MM.1S (cell line): ENCODE measurements at regions not wholly inside any gene's neighbourhood (a gene's known extent, or its start where the extent isn't known, plus 50 kb on each side); places are given as distances from the start of the nearest gene placed in this dataset.

Experiments used
- CTCF ChIP-seq: fragments of 300-600 bp; sonication (generic); IDR thresholded peaks from 2 replicates; pipeline ENCODE4 v1.5.1; 2016; ENCODE audit warnings: antibody characterized with exemption, low read length, mixed read lengths
- EZH2 ChIP-seq: fragments of 300-600 bp; sonication (generic); optimal IDR thresholded peaks from 2 replicates; pipeline ENCODE3; 2017; ENCODE audit warnings: low read depth, mild to moderate bottlenecking, antibody characterized with exemption, low read length, mixed read lengths
- EZH2phosphoT487 ChIP-seq: fragments of 300-600 bp; sonication (generic); IDR thresholded peaks from 2 replicates; pipeline ENCODE4 v1.6.1; 2018; ENCODE audit warnings: antibody characterized with exemption, low read length

DNA sequence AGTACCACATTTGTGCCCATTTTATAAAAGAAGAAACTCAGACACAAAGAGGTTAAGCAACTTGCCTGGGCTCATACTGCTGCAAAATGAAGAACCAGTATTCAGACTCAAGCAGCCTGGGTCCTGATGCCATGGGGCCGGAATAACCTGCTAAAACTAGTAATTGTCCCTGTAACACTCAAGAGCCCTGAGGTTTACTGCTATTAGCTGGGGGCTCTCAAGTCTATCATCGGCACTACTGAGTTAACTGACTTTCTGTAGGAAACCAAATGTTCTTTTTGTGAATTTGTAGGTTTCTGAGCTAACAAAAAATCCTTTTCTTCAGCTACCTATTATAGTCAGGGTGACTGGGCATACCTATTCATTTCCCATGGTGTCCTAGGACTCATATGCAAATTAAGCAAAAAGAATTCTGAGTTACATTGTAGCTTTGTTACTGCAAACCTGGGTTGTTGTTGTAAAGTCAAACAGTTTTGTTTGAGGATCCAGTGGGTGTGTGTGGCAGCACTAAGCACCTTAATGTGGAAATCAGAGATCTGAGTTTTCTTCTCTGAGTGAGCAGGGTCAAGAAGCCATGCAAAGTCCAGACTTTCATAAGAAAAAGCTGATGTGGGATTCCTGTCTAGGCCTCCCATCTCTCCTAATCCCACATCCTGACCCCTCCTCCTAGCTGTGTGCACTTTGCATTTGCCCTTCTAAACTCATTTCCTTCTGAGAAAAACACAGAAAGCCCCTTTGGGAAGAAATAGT lies 72.4 kb upstream of the TNP1 start:
- TF ChIP-seq EZH2 (no peak), CTCF (no peak), EZH2phosphoT487 (no peak)
